Renal cortex interstitium (tissue), 11 donors: ENCODE measurements at regions not wholly inside any gene's neighbourhood (a gene's known extent, or its start where the extent isn't known, plus 50 kb on each side); places are given as distances from the start of the nearest gene placed in this dataset.

Experiments
- DNase-seq, 11 donors: peaks; one replicate each; pipeline ENCODE4 v3.0.0-alpha.2; 2013; ENCODE audit warnings: low read depth in 9 of 11, low spot score in 4 of 11; ENCODE audit errors: extremely low read depth in 1 of 11

- DNase-seq: no peak
Observed at GRCh38 chr1:191662746-191663145, 495.5 kb upstream of the RGS18 start.

GRCh38 chr1:191668525-191668924, 489.7 kb upstream of the RGS18 start:
- DNase-seq: no peak

GRCh38 chr1:191669629-191670028, 488.6 kb upstream of the RGS18 start:
- DNase-seq: no peak

- no peak for DNase-seq
Observed at GRCh38 chr1:191671236-191671635, 487.0 kb upstream of the RGS18 start.

GRCh38 chr1:191674626-191675179, 483.6 kb upstream of the RGS18 start:
- peak in 6 of 11 donors; percentile 20 to 41 (median 39) for DNase-seq

- DNase-seq: no peak
Observed at GRCh38 chr1:191675856-191676783, 482.1 kb upstream of the RGS18 start.

GRCh38 chr1:191685669-191686068, 472.6 kb upstream of the RGS18 start:
- DNase-seq: no peak

- peak in 3 of 11 donors; percentile 6 to 28 (median 18) for DNase-seq
Observed at GRCh38 chr1:191687721-191688120, 470.5 kb upstream of the RGS18 start.

- DNase-seq: peak in 3 of 11 donors; percentile 2 to 11 (median 11)
Observed at GRCh38 chr1:191690931-191691330, 467.3 kb upstream of the RGS18 start.

GRCh38 chr1:191693797-191694196, 464.5 kb upstream of the RGS18 start:
- DNase-seq: no peak

- DNase-seq: no peak
Observed at GRCh38 chr1:191695865-191696264, 462.4 kb upstream of the RGS18 start.

GRCh38 chr1:191696354-191696753, 461.9 kb upstream of the RGS18 start:
- DNase-seq: no peak

GRCh38 chr1:191697556-191697955, 460.7 kb upstream of the RGS18 start:
- DNase-seq: no peak

GRCh38 chr1:191698246-191698645, 460.0 kb upstream of the RGS18 start:
- no peak for DNase-seq

- DNase-seq: no peak
Observed at GRCh38 chr1:191699343-191699742, 458.9 kb upstream of the RGS18 start.

- DNase-seq: no peak
Observed at GRCh38 chr1:191700922-191701321, 457.3 kb upstream of the RGS18 start.

GRCh38 chr1:191702124-191702523, 456.1 kb upstream of the RGS18 start:
- DNase-seq: no peak

GRCh38 chr1:191707288-191707687, 451.0 kb upstream of the RGS18 start:
- no peak for DNase-seq

- no peak for DNase-seq
Observed at GRCh38 chr1:191709215-191709614, 449.0 kb upstream of the RGS18 start.

- DNase-seq: no peak
Observed at GRCh38 chr1:191711961-191712360, 446.3 kb upstream of the RGS18 start.

GRCh38 chr1:191714845-191715244, 443.4 kb upstream of the RGS18 start:
- DNase-seq: no peak
